GM12878 (cell line): ENCODE measurements at regions not wholly inside any gene's neighbourhood (a gene's known extent, or its start where the extent isn't known, plus 50 kb on each side); places are given as distances from the start of the nearest gene placed in this dataset.

Experiments used
- ATAC-seq: fragments of 200-7000 bp; cut with Tn5 transposase; 3 replicates; pipeline ENCODE4 v1.9.1; 2020; ENCODE audit warnings: mild to moderate bottlenecking, moderate library complexity
- BruUV-seq: library from RNA; stranded (reverse); fragments of 400-500 nt; replicated peaks from 2 replicates; lab custom pipeline; 2021; lab: Mats Ljungman, UMichigan
- CTCF ChIA-PET: fragments of 300-600 bp; sonication (Branson Sonifier 250); formaldehyde crosslinking; extraction: SDS; loops from one replicate; lab custom pipeline; 2021; ENCODE audit warnings: inconsistent platforms; lab: Yijun Ruan, JAX
- POLR2A ChIA-PET: fragments of 350-600 bp; formaldehyde crosslinking; extraction: SDS; loops from one replicate; lab custom pipeline; 2021; ENCODE audit warnings: inconsistent platforms; lab: Charles Lee
- RAD21 ChIA-PET: fragments of 300-600 bp; sonication (Branson Sonifier 250); formaldehyde crosslinking; loops from one replicate; lab custom pipeline; 2023; ENCODE audit warnings: antibody characterized with exemption; ENCODE audit not compliant: unreplicated experiment; lab: Charles Lee
- SMC1A ChIA-PET: fragments of 300-600 bp; sonication (Branson Sonifier 250); formaldehyde crosslinking; loops from one replicate; lab custom pipeline; 2023; ENCODE audit not compliant: unreplicated experiment, uncharacterized antibody; lab: Charles Lee
- DNase-seq: peaks from one replicate; pipeline ENCODE4 v3.0.0-alpha.2; 2011; ENCODE audit warnings: low read depth, low spot score
- FAIRE-seq: peaks from 3 replicates; lab custom pipeline; 2011; peaks lifted over from hg19 to GRCh38; lab: Jason Lieb, UNC
- H2AFZ ChIP-seq: 2 replicates; pipeline ENCODE4 v1.6.0; 2011; ENCODE audit warnings: low read depth, low read length, control low read depth; ENCODE audit not compliant: control insufficient read depth
- H3K27ac ChIP-seq: 2 replicates; pipeline ENCODE4 v1.5.1; 2011; ENCODE audit warnings: control low read depth; ENCODE audit not compliant: control insufficient read depth, insufficient read depth
- H3K27me3 ChIP-seq, 2 experiments: replicated peaks in 1 of 2; 2 replicates each; pipeline versions ENCODE4 v1.6.0 to v1.6.1; 2011; ENCODE audit warnings: low read length in 1 of 2; ENCODE audit not compliant: control insufficient read depth in 2 of 2, insufficient read depth in 2 of 2
- H3K36me3 ChIP-seq, 2 experiments: 2 replicates each; pipeline ENCODE4 v1.5.1; 2011; ENCODE audit warnings: low read length in 1 of 2; ENCODE audit not compliant: control insufficient read depth in 2 of 2, insufficient read depth in 2 of 2
- H3K4me1 ChIP-seq: 2 replicates; pipeline ENCODE4 v1.6.1; 2011; ENCODE audit warnings: mild to moderate bottlenecking, low read length, moderate library complexity, mixed read lengths; ENCODE audit not compliant: control insufficient read depth, insufficient read depth
- H3K4me2 ChIP-seq: 2 replicates; pipeline ENCODE4 v1.6.0; 2011; ENCODE audit warnings: control low read depth; ENCODE audit not compliant: control insufficient read depth, insufficient read depth
- H3K4me3 ChIP-seq: fragments of 200-600 bp; sonication (generic); 2 replicates; pipeline ENCODE4 v1.5.1; 2016
- H3K79me2 ChIP-seq: 2 replicates; pipeline ENCODE4 v1.6.0; 2011; ENCODE audit warnings: low read length; ENCODE audit not compliant: control insufficient read depth, insufficient read depth
- H3K9ac ChIP-seq: 2 replicates; pipeline ENCODE4 v1.8.0; 2011; ENCODE audit warnings: low read length, control low read depth, mixed read lengths; ENCODE audit not compliant: control insufficient read depth, insufficient read depth
- H3K9me3 ChIP-seq: replicated peaks from 3 replicates; pipeline ENCODE4 v1.5.1; 2011; ENCODE audit warnings: mild to moderate bottlenecking, low read length; ENCODE audit not compliant: control insufficient read depth, insufficient read depth
- H4K20me1 ChIP-seq: 2 replicates; pipeline ENCODE4 v1.6.0; 2011; ENCODE audit not compliant: control insufficient read depth, insufficient read depth
- CREB1 ChIP-seq: IDR thresholded peaks from 2 replicates; pipeline ENCODE4 v1.6.1; 2012; ENCODE audit warnings: low read depth, mild to moderate bottlenecking, inconsistent platforms
- CREM ChIP-seq: IDR thresholded peaks from 2 replicates; pipeline ENCODE4 v1.6.1; 2014; ENCODE audit warnings: antibody characterized with exemption, low read depth
- NFIC ChIP-seq: IDR thresholded peaks from 2 replicates; pipeline ENCODE4 v1.6.1; 2012; ENCODE audit warnings: low read depth, mild to moderate bottlenecking, inconsistent platforms, low read length, moderate library complexity
- PAX8 ChIP-seq: fragments of 450-650 bp; IDR thresholded peaks from 2 replicates; pipeline ENCODE4 v1.6.1; 2017; ENCODE audit warnings: mild to moderate bottlenecking, moderate library complexity
- POLR2AphosphoS2 ChIP-seq: IDR thresholded peaks from 2 replicates; pipeline ENCODE4 v1.6.1; 2011; ENCODE audit warnings: low read depth, mild to moderate bottlenecking, low read length, improper control_type of control experiment, moderate library complexity
- SIX5 ChIP-seq: IDR thresholded peaks from 2 replicates; pipeline ENCODE4 v1.6.1; 2011; ENCODE audit warnings: mild to moderate bottlenecking, low read depth, low read length, moderate library complexity; ENCODE audit not compliant: severe bottlenecking
- SRF ChIP-seq, 2 experiments: IDR thresholded peaks; 2 replicates each; pipeline ENCODE4 v1.6.1; 2011; ENCODE audit warnings: low read depth in 2 of 2, low read length in 2 of 2, mild to moderate bottlenecking in 1 of 2, moderate library complexity in 1 of 2
- SUZ12 ChIP-seq: fragments of 200-600 bp; sonication (generic); IDR thresholded peaks from one replicate; pipeline ENCODE4 v1.6.1; 2018; ENCODE audit warnings: antibody characterized with exemption, mild to moderate bottlenecking; ENCODE audit not compliant: unreplicated experiment
- YBX1 ChIP-seq: fragments of 450-650 bp; IDR thresholded peaks from 2 replicates; pipeline ENCODE4 v1.6.1; 2016; ENCODE audit warnings: antibody characterized with exemption
- YY1 ChIP-seq: IDR thresholded peaks from 2 replicates; pipeline ENCODE4 v1.6.1; 2011; ENCODE audit warnings: low read depth, mild to moderate bottlenecking, low read length
- ZNF217 ChIP-seq: fragments of 450-650 bp; IDR thresholded peaks from 2 replicates; pipeline ENCODE4 v1.6.1; 2017; ENCODE audit warnings: antibody characterized with exemption, mild to moderate bottlenecking
- ZNF384 ChIP-seq: IDR thresholded peaks from 2 replicates; pipeline ENCODE4 v1.6.1; 2012; ENCODE audit warnings: low read depth, mild to moderate bottlenecking, low read length, improper control_type of control experiment, borderline replicate concordance
- WGBS: methylation state at CpG from one replicate; pipeline ENCODE4 v1.1.6; 2016; ENCODE audit warnings: low lambda C conversion rate; ENCODE audit not compliant: insufficient replicate concordance, insufficient coverage; ENCODE audit errors: missing lambda C conversion rate; 5-methylcytosine and 5-hydroxymethylcytosine counted together
- in situ Hi-C: fragments of 300-500 bp; cut with MboI; formaldehyde crosslinking; loops from 9 replicates; pipeline ENCODE4 v1.14.3; 2018; ENCODE audit warnings: mixed read lengths
- intact Hi-C: fragments of 100-400 bp; cut with micrococcal nuclease; formaldehyde crosslinking; loops from one replicate; pipeline ENCODE4 v1.14.2; 2022; ENCODE audit not compliant: unreplicated experiment
- TF ChIP-seq, protein P1 (sequence below): fragments of 450-650 bp; IDR thresholded peaks from 2 replicates; pipeline ENCODE4 v1.6.1; 2017; ENCODE audit warnings: mild to moderate bottlenecking, moderate library complexity
- TF ChIP-seq, protein P2 (sequence below): fragments of 150-350 bp; IDR thresholded peaks from 2 replicates; pipeline ENCODE4 v1.6.1; 2014; ENCODE audit warnings: mild to moderate bottlenecking, low read depth, low read length
- TF ChIP-seq, protein P3 (sequence below): fragments of 450-650 bp; IDR thresholded peaks from 2 replicates; pipeline ENCODE4 v1.6.1; 2014; ENCODE audit warnings: mild to moderate bottlenecking
- TF ChIP-seq, protein P4 (sequence below): fragments of 450-650 bp; formaldehyde crosslinking; IDR thresholded peaks from 2 replicates; pipeline ENCODE4 v1.4.0; 2020; ENCODE audit warnings: mild to moderate bottlenecking, moderate library complexity

DNA sequence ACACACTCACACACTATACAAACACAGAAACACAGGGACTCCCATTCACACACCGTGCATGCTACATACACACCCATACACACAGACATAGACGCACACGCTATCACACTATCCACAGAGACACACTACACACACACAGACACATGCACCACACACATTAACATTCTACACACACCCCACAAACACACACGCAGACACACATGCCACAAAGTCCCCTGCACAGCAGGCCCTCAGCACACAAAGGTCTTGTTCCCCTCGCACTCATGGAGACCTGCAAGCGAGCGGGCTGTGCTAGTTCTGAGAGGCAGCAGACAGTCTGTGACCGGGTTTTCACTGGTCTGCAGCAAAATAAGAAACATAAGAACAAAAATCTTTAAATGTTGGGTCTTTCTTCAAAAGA is 429.6 kb upstream of the SALL3 start:
- no peak for ATAC-seq
- peaks cover 4% of the 10 kb centered on the region; the same call in 1 of the 3 replicates for H3K9me3 ChIP-seq
- no peaks in the 10 kb centered on the region for H3K4me1 ChIP-seq
- no peak overlapping the region for H3K27ac ChIP-seq
- TF ChIP-seq CREB1, result no peak
- TF ChIP-seq PAX8, result no peak
- TF ChIP-seq SUZ12, result no peak
- no peak for TF ChIP-seq CREM
- no peak for TF ChIP-seq NFIC
- TF ChIP-seq, protein P1, sequence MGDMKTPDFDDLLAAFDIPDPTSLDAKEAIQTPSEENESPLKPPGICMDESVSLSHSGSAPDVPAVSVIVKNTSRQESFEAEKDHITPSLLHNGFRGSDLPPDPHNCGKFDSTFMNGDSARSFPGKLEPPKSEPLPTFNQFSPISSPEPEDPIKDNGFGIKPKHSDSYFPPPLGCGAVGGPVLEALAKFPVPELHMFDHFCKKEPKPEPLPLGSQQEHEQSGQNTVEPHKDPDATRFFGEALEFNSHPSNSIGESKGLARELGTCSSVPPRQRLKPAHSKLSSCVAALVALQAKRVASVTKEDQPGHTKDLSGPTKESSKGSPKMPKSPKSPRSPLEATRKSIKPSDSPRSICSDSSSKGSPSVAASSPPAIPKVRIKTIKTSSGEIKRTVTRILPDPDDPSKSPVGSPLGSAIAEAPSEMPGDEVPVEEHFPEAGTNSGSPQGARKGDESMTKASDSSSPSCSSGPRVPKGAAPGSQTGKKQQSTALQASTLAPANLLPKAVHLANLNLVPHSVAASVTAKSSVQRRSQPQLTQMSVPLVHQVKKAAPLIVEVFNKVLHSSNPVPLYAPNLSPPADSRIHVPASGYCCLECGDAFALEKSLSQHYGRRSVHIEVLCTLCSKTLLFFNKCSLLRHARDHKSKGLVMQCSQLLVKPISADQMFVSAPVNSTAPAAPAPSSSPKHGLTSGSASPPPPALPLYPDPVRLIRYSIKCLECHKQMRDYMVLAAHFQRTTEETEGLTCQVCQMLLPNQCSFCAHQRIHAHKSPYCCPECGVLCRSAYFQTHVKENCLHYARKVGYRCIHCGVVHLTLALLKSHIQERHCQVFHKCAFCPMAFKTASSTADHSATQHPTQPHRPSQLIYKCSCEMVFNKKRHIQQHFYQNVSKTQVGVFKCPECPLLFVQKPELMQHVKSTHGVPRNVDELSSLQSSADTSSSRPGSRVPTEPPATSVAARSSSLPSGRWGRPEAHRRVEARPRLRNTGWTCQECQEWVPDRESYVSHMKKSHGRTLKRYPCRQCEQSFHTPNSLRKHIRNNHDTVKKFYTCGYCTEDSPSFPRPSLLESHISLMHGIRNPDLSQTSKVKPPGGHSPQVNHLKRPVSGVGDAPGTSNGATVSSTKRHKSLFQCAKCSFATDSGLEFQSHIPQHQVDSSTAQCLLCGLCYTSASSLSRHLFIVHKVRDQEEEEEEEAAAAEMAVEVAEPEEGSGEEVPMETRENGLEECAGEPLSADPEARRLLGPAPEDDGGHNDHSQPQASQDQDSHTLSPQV, result no peak
- TF ChIP-seq, protein P2, sequence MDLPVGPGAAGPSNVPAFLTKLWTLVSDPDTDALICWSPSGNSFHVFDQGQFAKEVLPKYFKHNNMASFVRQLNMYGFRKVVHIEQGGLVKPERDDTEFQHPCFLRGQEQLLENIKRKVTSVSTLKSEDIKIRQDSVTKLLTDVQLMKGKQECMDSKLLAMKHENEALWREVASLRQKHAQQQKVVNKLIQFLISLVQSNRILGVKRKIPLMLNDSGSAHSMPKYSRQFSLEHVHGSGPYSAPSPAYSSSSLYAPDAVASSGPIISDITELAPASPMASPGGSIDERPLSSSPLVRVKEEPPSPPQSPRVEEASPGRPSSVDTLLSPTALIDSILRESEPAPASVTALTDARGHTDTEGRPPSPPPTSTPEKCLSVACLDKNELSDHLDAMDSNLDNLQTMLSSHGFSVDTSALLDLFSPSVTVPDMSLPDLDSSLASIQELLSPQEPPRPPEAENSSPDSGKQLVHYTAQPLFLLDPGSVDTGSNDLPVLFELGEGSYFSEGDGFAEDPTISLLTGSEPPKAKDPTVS, result no peak
- TF ChIP-seq, protein P3, sequence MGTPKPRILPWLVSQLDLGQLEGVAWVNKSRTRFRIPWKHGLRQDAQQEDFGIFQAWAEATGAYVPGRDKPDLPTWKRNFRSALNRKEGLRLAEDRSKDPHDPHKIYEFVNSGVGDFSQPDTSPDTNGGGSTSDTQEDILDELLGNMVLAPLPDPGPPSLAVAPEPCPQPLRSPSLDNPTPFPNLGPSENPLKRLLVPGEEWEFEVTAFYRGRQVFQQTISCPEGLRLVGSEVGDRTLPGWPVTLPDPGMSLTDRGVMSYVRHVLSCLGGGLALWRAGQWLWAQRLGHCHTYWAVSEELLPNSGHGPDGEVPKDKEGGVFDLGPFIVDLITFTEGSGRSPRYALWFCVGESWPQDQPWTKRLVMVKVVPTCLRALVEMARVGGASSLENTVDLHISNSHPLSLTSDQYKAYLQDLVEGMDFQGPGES, result no peak
- no peak for TF ChIP-seq ZNF384
- TF ChIP-seq ZNF217, result no peak
- TF ChIP-seq YBX1, result no peak
- no peak for TF ChIP-seq YY1
- TF ChIP-seq POLR2AphosphoS2, result no peak
- TF ChIP-seq, protein P4, sequence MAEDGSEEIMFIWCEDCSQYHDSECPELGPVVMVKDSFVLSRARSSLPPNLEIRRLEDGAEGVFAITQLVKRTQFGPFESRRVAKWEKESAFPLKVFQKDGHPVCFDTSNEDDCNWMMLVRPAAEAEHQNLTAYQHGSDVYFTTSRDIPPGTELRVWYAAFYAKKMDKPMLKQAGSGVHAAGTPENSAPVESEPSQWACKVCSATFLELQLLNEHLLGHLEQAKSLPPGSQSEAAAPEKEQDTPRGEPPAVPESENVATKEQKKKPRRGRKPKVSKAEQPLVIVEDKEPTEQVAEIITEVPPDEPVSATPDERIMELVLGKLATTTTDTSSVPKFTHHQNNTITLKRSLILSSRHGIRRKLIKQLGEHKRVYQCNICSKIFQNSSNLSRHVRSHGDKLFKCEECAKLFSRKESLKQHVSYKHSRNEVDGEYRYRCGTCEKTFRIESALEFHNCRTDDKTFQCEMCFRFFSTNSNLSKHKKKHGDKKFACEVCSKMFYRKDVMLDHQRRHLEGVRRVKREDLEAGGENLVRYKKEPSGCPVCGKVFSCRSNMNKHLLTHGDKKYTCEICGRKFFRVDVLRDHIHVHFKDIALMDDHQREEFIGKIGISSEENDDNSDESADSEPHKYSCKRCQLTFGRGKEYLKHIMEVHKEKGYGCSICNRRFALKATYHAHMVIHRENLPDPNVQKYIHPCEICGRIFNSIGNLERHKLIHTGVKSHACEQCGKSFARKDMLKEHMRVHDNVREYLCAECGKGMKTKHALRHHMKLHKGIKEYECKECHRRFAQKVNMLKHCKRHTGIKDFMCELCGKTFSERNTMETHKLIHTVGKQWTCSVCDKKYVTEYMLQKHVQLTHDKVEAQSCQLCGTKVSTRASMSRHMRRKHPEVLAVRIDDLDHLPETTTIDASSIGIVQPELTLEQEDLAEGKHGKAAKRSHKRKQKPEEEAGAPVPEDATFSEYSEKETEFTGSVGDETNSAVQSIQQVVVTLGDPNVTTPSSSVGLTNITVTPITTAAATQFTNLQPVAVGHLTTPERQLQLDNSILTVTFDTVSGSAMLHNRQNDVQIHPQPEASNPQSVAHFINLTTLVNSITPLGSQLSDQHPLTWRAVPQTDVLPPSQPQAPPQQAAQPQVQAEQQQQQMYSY (CRISPR knock-in tag), result no peak
- TF ChIP-seq SRF (IDR thresholded peaks at IDR 0.05; ENCODE audit: low read depth in 2 of 2, low read length in 2 of 2), result no peak
- TF ChIP-seq SIX5, result no peak
- TF ChIP-seq, all 136 proteins: peak for 0
- Histone ChIP-seq H4K20me1 (no peaks in the 10 kb centered on the region), H3K4me3 (no peak overlapping the region), H3K9ac (no peak overlapping the region), H3K79me2 (no peaks in the 10 kb centered on the region), H2AFZ (no peak overlapping the region), H3K4me2 (no peak overlapping the region), H3K36me3 (no peaks in the 10 kb centered on the region), H3K27me3 (no peaks in the 10 kb centered on the region)
- DNase-seq (no peak), FAIRE-seq (no peak)
- intact Hi-C loops, result no loop called here
- BruUV-seq, result no TSS peak
- WGBS, result 72% methylated on average over 8 of the region's 8 CpGs
- SMC1A ChIA-PET, result no interaction called here
- CTCF ChIA-PET, result no interaction called here
- POLR2A ChIA-PET, result no interaction called here
- RAD21 ChIA-PET, result no interaction called here
- in situ Hi-C loops, result loop anchor here (25.0 kb wide), 1 partner anchor 412 kb away; no protein-coding TSS in a partner anchor
